ENCODE measurements at regions not wholly inside any gene's neighbourhood (a gene's known extent, or its start where the extent isn't known, plus 50 kb on each side); places are given as distances from the start of the nearest gene placed in this dataset.
A peak's percentile ranks its signal among the peaks of the same experiment; 100 is the strongest.

GRCh38 chr4:24405926-24406325 is 178.4 kb downstream of the DHX15 start:
- Histone ChIP-seq H3K27ac (ENCODE audit: extremely low read depth, low read depth, low read length) (no peak overlapping the region), H3K9me3 (replicated peaks; ENCODE audit: control insufficient read depth, insufficient read depth, low read depth, low read length) (no peaks in the 10 kb centered on the region), H3K4me2 (ENCODE audit: insufficient read depth, low read length) (no peak overlapping the region), H3K36me3 (ENCODE audit: control insufficient read depth, insufficient read depth, low read length) (no peaks in the 10 kb centered on the region), H2AFZ (ENCODE audit: low read depth, low read length) (no peak overlapping the region), H3K4me1 (replicated peaks in 1 of 2; ENCODE audit: control insufficient read depth in 2 of 2, insufficient read depth in 2 of 2, low read length in 2 of 2) (no peaks in the 10 kb centered on the region), H3K9me1 (ENCODE audit: control insufficient read depth, insufficient read depth, low read length) (no peaks in the 10 kb centered on the region), H3K27me3 (ENCODE audit: control insufficient read depth in 2 of 2, insufficient read depth in 2 of 2, low read length in 2 of 2) (peaks cover 2 to 11% of the 10 kb centered on the region in 2 experiments; a peak in 3 of 5 replicates), H4K20me1 (replicated peaks; ENCODE audit: control insufficient read depth, insufficient read depth, low read length) (no peaks in the 10 kb centered on the region), H3K4me3 (no peak overlapping the region), H3K9ac (ENCODE audit: insufficient read depth in 1 of 2, low read depth in 2 of 2, low read length in 2 of 2) (no peak overlapping the region), H3K79me2 (ENCODE audit: control insufficient read depth, insufficient read depth, low read length) (no peaks in the 10 kb centered on the region)
- in situ Hi-C loops (cut with MboI) (loop anchor here (25.0 kb wide), 2 partner anchors 1269 to 1519 kb away; no protein-coding TSS in a partner anchor), intact Hi-C loops (cut with micrococcal nuclease) (no loop called here)
- FAIRE-seq = no peak
- no peak for TF ChIP-seq GATA2 (CRISPR knock-in tag; IDR thresholded peaks at IDR 0.05)
- TF ChIP-seq NCOA2 (IDR thresholded peaks at IDR 0.05; ENCODE audit: partially characterized antibody in 2 of 2) = no peak
- TF ChIP-seq NR2C2 (CRISPR knock-in tag; IDR thresholded peaks at IDR 0.05) = no peak
- TF ChIP-seq NR2C2 (tag; IDR thresholded peaks at IDR 0.05) = no peak
- TF ChIP-seq MEF2A (IDR thresholded peaks at IDR 0.05; ENCODE audit: control insufficient read depth, low read depth, low read length) = no peak
- TF ChIP-seq HMG20A (CRISPR knock-in tag; conservative IDR thresholded peaks at IDR 0.05) = no peak
- TF ChIP-seq ZNF146 (CRISPR knock-in tag; IDR thresholded peaks at IDR 0.05; ENCODE audit: unreplicated experiment) = no peak
- 0 out of 2 replicates have a peak, but pooled peaks have one; percentile 33 for TF ChIP-seq ZNF512 (tag; IDR thresholded peaks at IDR 0.05)
- ATAC-seq = no peak
- ChIA-PET CTCF (ENCODE audit: low intra/inter-chr PET ratio) (no interaction called here), POLR2A (no interaction called here)
- BruUV-seq (replicated peaks) = no TSS peak
- 0% methylated on average over 5 of the region's 5 CpGs for WGBS (ENCODE audit: insufficient coverage, low coverage, missing lambda C conversion rate)
- DNase-seq (ENCODE audit: extremely low read depth in 1 of 4, low spot score in 3 of 4) = no peak
